WTC11 (cell line): ENCODE measurements at regions not wholly inside any gene's neighbourhood (a gene's known extent, or its start where the extent isn't known, plus 50 kb on each side); places are given as distances from the start of the nearest gene placed in this dataset.

Experiments
- ATAC-seq: fragments of 200-7000 bp; cut with Tn5 transposase; 2 replicates; pipeline ENCODE4 v1.10.0; 2021; ENCODE audit warnings: mild to moderate bottlenecking, moderate library complexity
- CTCF ChIA-PET: fragments of 300-600 bp; sonication (Branson Sonifier 250); formaldehyde crosslinking; loops from one replicate; lab custom pipeline; 2021; ENCODE audit warnings: antibody characterized with exemption; lab: Charles Lee
- POLR2A ChIA-PET: fragments of 350-600 bp; sonication (Branson Sonifier 250); formaldehyde crosslinking; loops from one replicate; lab custom pipeline; 2021; ENCODE audit warnings: antibody characterized with exemption; lab: Charles Lee
- DNase-seq: peaks from one replicate; pipeline ENCODE4 v3.0.0; 2021; ENCODE audit warnings: low spot score
- H3K27ac Mint-ChIP-seq: 2 replicates; pipeline ENCODE4 v1.8.0; 2021; ENCODE audit warnings: mixed read lengths
- H3K27me3 Mint-ChIP-seq: 2 replicates; pipeline ENCODE4 v1.8.0; 2021; ENCODE audit warnings: low read depth, mild to moderate bottlenecking, moderate library complexity, mixed read lengths
- H3K36me3 Mint-ChIP-seq: 2 replicates; pipeline ENCODE4 v1.8.0; 2021; ENCODE audit warnings: mixed read lengths
- H3K4me1 Mint-ChIP-seq: 2 replicates; pipeline ENCODE4 v1.8.0; 2022; ENCODE audit warnings: mixed read lengths
- H3K4me3 Mint-ChIP-seq: 2 replicates; pipeline ENCODE4 v1.8.0; 2021; ENCODE audit warnings: mild to moderate bottlenecking, moderate library complexity, mixed read lengths
- H3K9me3 Mint-ChIP-seq: 2 replicates; pipeline ENCODE4 v1.8.0; 2021; ENCODE audit warnings: mixed read lengths
- ARID4B ChIP-seq: sonication (generic); formaldehyde crosslinking; IDR thresholded peaks from 2 replicates; pipeline ENCODE4 v1.8.0; 2023; ENCODE audit warnings: missing genetic modification reagents, mild to moderate bottlenecking, borderline replicate concordance
- ATF1 ChIP-seq: sonication (generic); formaldehyde crosslinking; IDR thresholded peaks from 2 replicates; pipeline ENCODE4 v1.8.1; 2023; ENCODE audit warnings: mild to moderate bottlenecking, moderate library complexity, missing genetic modification reagents
- CREB1 ChIP-seq: sonication (generic); formaldehyde crosslinking; IDR thresholded peaks from 2 replicates; pipeline ENCODE4 v1.8.0; 2023; ENCODE audit warnings: mild to moderate bottlenecking, missing genetic modification reagents
- ELF4 ChIP-seq: sonication (generic); formaldehyde crosslinking; IDR thresholded peaks from 2 replicates; pipeline ENCODE4 v1.8.1; 2022; ENCODE audit warnings: low read depth, mild to moderate bottlenecking, moderate library complexity, missing genetic modification reagents
- FOXP4 ChIP-seq: sonication (generic); formaldehyde crosslinking; IDR thresholded peaks from 2 replicates; pipeline ENCODE4 v1.8.0; 2022; ENCODE audit warnings: mild to moderate bottlenecking, missing genetic modification reagents
- GABPB1 ChIP-seq: sonication (generic); formaldehyde crosslinking; IDR thresholded peaks from 2 replicates; pipeline ENCODE4 v1.8.1; 2023; ENCODE audit warnings: mild to moderate bottlenecking, missing genetic modification reagents
- GTF2I ChIP-seq: fragments of 250-450 bp; sonication (Bioruptor Pico); conservative IDR thresholded peaks from 2 replicates; pipeline ENCODE4 v1.4.0; 2021; ENCODE audit warnings: mild to moderate bottlenecking
- IRF1 ChIP-seq: sonication (generic); formaldehyde crosslinking; IDR thresholded peaks from 2 replicates; pipeline ENCODE4 v1.8.0; 2023; ENCODE audit warnings: missing genetic modification reagents
- IRF2 ChIP-seq: sonication (generic); formaldehyde crosslinking; IDR thresholded peaks from 2 replicates; pipeline ENCODE4 v1.8.0; 2022; ENCODE audit warnings: low read depth, missing genetic modification reagents, borderline replicate concordance
- NFE2L1 ChIP-seq: sonication (generic); formaldehyde crosslinking; IDR thresholded peaks from 2 replicates; pipeline ENCODE4 v1.8.1; 2023; ENCODE audit warnings: missing genetic modification reagents
- NR1H2 ChIP-seq: sonication (generic); formaldehyde crosslinking; IDR thresholded peaks from 2 replicates; pipeline ENCODE4 v1.9.0; 2021; ENCODE audit warnings: mild to moderate bottlenecking, moderate library complexity, missing genetic modification reagents
- PREB ChIP-seq: sonication (generic); formaldehyde crosslinking; IDR thresholded peaks from 2 replicates; pipeline ENCODE4 v1.8.1; 2022; ENCODE audit warnings: mild to moderate bottlenecking, missing genetic modification reagents, moderate library complexity, borderline replicate concordance
- PRRX2 ChIP-seq: fragments of 250-450 bp; sonication (Bioruptor Pico); IDR thresholded peaks from 2 replicates; pipeline ENCODE4 v1.8.0; 2021; ENCODE audit warnings: mild to moderate bottlenecking
- SMAD4 ChIP-seq: sonication (generic); formaldehyde crosslinking; IDR thresholded peaks from 2 replicates; pipeline ENCODE4 v1.8.0; 2022; ENCODE audit warnings: mild to moderate bottlenecking, missing genetic modification reagents
- STAT6 ChIP-seq: sonication (generic); formaldehyde crosslinking; conservative IDR thresholded peaks from 2 replicates; pipeline ENCODE4 v1.8.1; 2023; ENCODE audit warnings: mild to moderate bottlenecking, low read depth, missing genetic modification reagents, moderate library complexity
- TEAD4 ChIP-seq: sonication (generic); formaldehyde crosslinking; IDR thresholded peaks from 2 replicates; pipeline ENCODE4 v1.8.0; 2022; ENCODE audit warnings: mild to moderate bottlenecking, missing genetic modification reagents
- TP53 ChIP-seq: sonication (generic); formaldehyde crosslinking; IDR thresholded peaks from 2 replicates; pipeline ENCODE4 v1.8.1; 2023; ENCODE audit warnings: mild to moderate bottlenecking, missing genetic modification reagents
- USF2 ChIP-seq: sonication (generic); formaldehyde crosslinking; IDR thresholded peaks from 2 replicates; pipeline ENCODE4 v1.8.1; 2023; ENCODE audit warnings: mild to moderate bottlenecking, missing genetic modification reagents, moderate library complexity
- ZBTB21 ChIP-seq: sonication (generic); formaldehyde crosslinking; IDR thresholded peaks from 2 replicates; pipeline ENCODE4 v1.8.1; 2023; ENCODE audit warnings: mild to moderate bottlenecking, missing genetic modification reagents, borderline replicate concordance
- ZNF138 ChIP-seq: sonication (generic); formaldehyde crosslinking; conservative IDR thresholded peaks from 2 replicates; pipeline ENCODE4 v1.8.1; 2022; ENCODE audit warnings: mild to moderate bottlenecking, moderate library complexity, missing genetic modification reagents
- ZNF232 ChIP-seq: sonication (generic); formaldehyde crosslinking; IDR thresholded peaks from 2 replicates; pipeline ENCODE4 v1.8.0; 2022; ENCODE audit warnings: mild to moderate bottlenecking, missing genetic modification reagents
- ZNF281 ChIP-seq: sonication (generic); formaldehyde crosslinking; IDR thresholded peaks from 2 replicates; pipeline ENCODE4 v1.8.0; 2023; ENCODE audit warnings: mild to moderate bottlenecking, missing genetic modification reagents
- ZNF396 ChIP-seq: fragments of 250-450 bp; sonication (Bioruptor Pico); IDR thresholded peaks from 2 replicates; pipeline ENCODE4 v1.8.0; 2021; ENCODE audit warnings: mild to moderate bottlenecking, moderate library complexity, borderline replicate concordance
- ZNF671 ChIP-seq: fragments of 250-450 bp; sonication (Bioruptor Pico); IDR thresholded peaks from 2 replicates; pipeline ENCODE4 v1.8.0; 2021; ENCODE audit warnings: mild to moderate bottlenecking

GRCh38 chr5:41661254-41661653 lies 150.9 kb upstream of the PLCXD3 start (continued):
- no peak for TF ChIP-seq ELF4 (CRISPR knock-in tag)
- TF ChIP-seq ZBTB21 (CRISPR knock-in tag) = no peak
- TF ChIP-seq STAT6 = no peak
- TF ChIP-seq ARID4B (CRISPR knock-in tag) = no peak
- no peak for TF ChIP-seq ZNF138 (CRISPR knock-in tag)
- no peak for TF ChIP-seq GTF2I
- no peak for TF ChIP-seq ZNF396 (CRISPR knock-in tag)
- TF ChIP-seq ATF1 (CRISPR knock-in tag) = no peak
- no peak for TF ChIP-seq PREB (CRISPR knock-in tag)
- TF ChIP-seq TEAD4 (CRISPR knock-in tag) = no peak
- no peak for TF ChIP-seq NFE2L1 (CRISPR knock-in tag)
- no peak for TF ChIP-seq IRF2 (CRISPR knock-in tag)

GRCh38 chr5:41656597-41656996 lies 146.2 kb upstream of the PLCXD3 start:
- CTCF ChIA-PET = no interaction called here
- POLR2A ChIA-PET = no interaction called here
- H3K27me3 Mint-ChIP-seq = no peaks in the 10 kb centered on the region
- no peaks in the 10 kb centered on the region for H3K36me3 Mint-ChIP-seq
- peaks cover 15% of the 10 kb centered on the region for H3K9me3 Mint-ChIP-seq
- no peak overlapping the region for H3K4me3 Mint-ChIP-seq
- DNase-seq (no peak), ATAC-seq (no peak)
- no peaks in the 10 kb centered on the region for H3K4me1 Mint-ChIP-seq
- H3K27ac Mint-ChIP-seq = no peak overlapping the region
- TF ChIP-seq ATF1 (CRISPR knock-in tag) (no peak), SMAD4 (CRISPR knock-in tag) (no peak), CREB1 (CRISPR knock-in tag) (no peak), ZBTB21 (CRISPR knock-in tag) (no peak), ZNF671 (CRISPR knock-in tag) (no peak), FOXP4 (CRISPR knock-in tag) (no peak), NR1H2 (CRISPR knock-in tag) (no peak), ZNF281 (CRISPR knock-in tag) (no peak), ZNF396 (CRISPR knock-in tag) (no peak), PRRX2 (no peak), GABPB1 (CRISPR knock-in tag) (no peak), TEAD4 (CRISPR knock-in tag) (no peak), USF2 (no peak), TP53 (CRISPR knock-in tag) (no peak), IRF1 (CRISPR knock-in tag) (no peak), ZNF232 (no peak)
